ENCODE measurements at regions not wholly inside any gene's neighbourhood (a gene's known extent, or its start where the extent isn't known, plus 50 kb on each side); places are given as distances from the start of the nearest gene placed in this dataset.
"Not testable (repeated sequence)": the region's sequence is repeated elsewhere in the genome, so short reads cannot be mapped to it uniquely, and the experiment has no call there.

DNA sequence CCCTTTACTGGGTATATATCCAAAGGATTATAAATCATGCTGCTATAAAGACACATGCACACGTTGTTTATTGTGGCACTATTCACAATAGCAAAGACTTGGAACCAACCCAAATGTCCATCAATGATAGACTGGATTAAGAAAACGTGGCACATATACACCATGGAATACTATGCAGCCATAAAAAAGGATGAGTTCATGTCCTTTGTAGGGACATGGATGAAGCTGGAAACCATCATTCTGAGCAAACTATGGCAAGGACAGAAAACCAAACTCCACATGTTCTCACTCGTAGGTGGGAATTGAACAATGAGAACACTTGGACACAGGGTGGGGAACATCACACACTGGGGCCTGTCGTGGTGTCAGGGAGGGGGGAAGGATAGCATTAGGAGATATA lies 59.2 kb downstream of the CXorf49B start:
- H3K36me3 ChIP-seq (ENCODE audit: control insufficient read depth in 4 of 4, insufficient read depth in 4 of 4, low read length in 4 of 4): not testable (repeated sequence)
- WGBS, 2 donors: 69 to 83% methylated on average over 3 of the region's 4 CpGs

GRCh38 chrX:71823391-71824057 lies 60.4 kb downstream of the CXorf49B start:
- DNase-seq (no peak), ATAC-seq (ENCODE audit: insufficient read depth, low FRiP score) (no peak)
- Histone ChIP-seq H3K4me1 (ENCODE audit: control insufficient read depth in 5 of 5, insufficient read depth in 5 of 5, low read length in 5 of 5) (no peaks in the 10 kb centered on the region), H3K36me3 (ENCODE audit: control insufficient read depth in 4 of 4, insufficient read depth in 4 of 4, low read length in 4 of 4) (no peaks in the 10 kb centered on the region), H3K9me3 (ENCODE audit: control insufficient read depth in 4 of 4, insufficient read depth in 3 of 4, low read length in 3 of 4) (peaks cover 0 to 4% (median 0%) of the 10 kb centered on the region in 4 donors), H3K27me3 (ENCODE audit: control insufficient read depth in 3 of 3, insufficient read depth in 3 of 3, low read length in 2 of 3) (no peaks in the 10 kb centered on the region), H3K4me3 (no peak overlapping the region), H3K27ac (ENCODE audit: low read depth in 1 of 2, low read length in 1 of 2) (no peak overlapping the region), H3K9ac (ENCODE audit: insufficient read depth in 1 of 2, low read length in 2 of 2) (no peak overlapping the region)
- 77 to 82% methylated on average over 9 to 12 of the region's 12 CpGs for WGBS, 2 donors
- TF ChIP-seq, protein P1, sequence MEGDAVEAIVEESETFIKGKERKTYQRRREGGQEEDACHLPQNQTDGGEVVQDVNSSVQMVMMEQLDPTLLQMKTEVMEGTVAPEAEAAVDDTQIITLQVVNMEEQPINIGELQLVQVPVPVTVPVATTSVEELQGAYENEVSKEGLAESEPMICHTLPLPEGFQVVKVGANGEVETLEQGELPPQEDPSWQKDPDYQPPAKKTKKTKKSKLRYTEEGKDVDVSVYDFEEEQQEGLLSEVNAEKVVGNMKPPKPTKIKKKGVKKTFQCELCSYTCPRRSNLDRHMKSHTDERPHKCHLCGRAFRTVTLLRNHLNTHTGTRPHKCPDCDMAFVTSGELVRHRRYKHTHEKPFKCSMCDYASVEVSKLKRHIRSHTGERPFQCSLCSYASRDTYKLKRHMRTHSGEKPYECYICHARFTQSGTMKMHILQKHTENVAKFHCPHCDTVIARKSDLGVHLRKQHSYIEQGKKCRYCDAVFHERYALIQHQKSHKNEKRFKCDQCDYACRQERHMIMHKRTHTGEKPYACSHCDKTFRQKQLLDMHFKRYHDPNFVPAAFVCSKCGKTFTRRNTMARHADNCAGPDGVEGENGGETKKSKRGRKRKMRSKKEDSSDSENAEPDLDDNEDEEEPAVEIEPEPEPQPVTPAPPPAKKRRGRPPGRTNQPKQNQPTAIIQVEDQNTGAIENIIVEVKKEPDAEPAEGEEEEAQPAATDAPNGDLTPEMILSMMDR (IDR thresholded peaks at IDR 0.05; ENCODE audit: control extremely low read depth, extremely low read depth): no peak

More for the DNA sequence above, 59.2 kb downstream of the CXorf49B start:
- H3K9ac ChIP-seq (ENCODE audit: insufficient read depth in 1 of 2, low read length in 2 of 2); H3K4me3 ChIP-seq; H3K9me3 ChIP-seq (ENCODE audit: control insufficient read depth in 4 of 4, insufficient read depth in 3 of 4, low read length in 3 of 4); H3K4me1 ChIP-seq (ENCODE audit: control insufficient read depth in 5 of 5, insufficient read depth in 5 of 5, low read length in 5 of 5); H3K27me3 ChIP-seq (ENCODE audit: control insufficient read depth in 3 of 3, insufficient read depth in 3 of 3, low read length in 2 of 3); H3K27ac ChIP-seq (ENCODE audit: low read depth in 1 of 2, low read length in 1 of 2); DNase-seq; ATAC-seq (ENCODE audit: insufficient read depth, low FRiP score): not testable (repeated sequence)

DNA sequence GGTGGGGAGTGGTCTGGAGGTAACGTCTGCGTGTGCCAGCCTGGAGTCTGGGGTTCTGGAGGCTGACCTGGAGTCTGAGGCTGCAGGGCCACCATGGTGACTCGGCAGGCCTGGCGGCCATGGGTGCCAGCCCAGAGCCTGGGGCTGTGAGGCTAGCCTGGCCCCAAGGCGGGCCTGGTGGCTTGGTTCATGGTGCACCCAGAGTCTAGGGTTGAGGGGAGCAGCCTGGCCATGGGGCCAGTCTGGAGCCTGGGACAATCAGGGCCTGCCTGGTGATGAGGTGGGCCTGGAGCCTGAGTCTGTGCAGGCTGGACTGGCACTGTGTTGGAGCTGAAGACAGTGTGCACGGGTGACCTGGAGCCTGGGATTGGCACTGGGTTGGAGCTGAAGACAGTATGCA lies 64.9 kb downstream of the CXorf49B start:
- Histone ChIP-seq H3K9me3 (ENCODE audit: control insufficient read depth in 4 of 4, insufficient read depth in 3 of 4, low read length in 3 of 4) (peaks cover 0 to 4% (median 1%) of the 10 kb centered on the region in 4 donors), H3K4me1 (ENCODE audit: control insufficient read depth in 5 of 5, insufficient read depth in 5 of 5, low read length in 5 of 5) (no peaks in the 10 kb centered on the region), H3K36me3 (ENCODE audit: control insufficient read depth in 4 of 4, insufficient read depth in 4 of 4, low read length in 4 of 4) (no peaks in the 10 kb centered on the region), H3K9ac (ENCODE audit: insufficient read depth in 1 of 2, low read length in 2 of 2) (no peak overlapping the region), H3K4me3 (no peak overlapping the region), H3K27me3 (ENCODE audit: control insufficient read depth in 3 of 3, insufficient read depth in 3 of 3, low read length in 2 of 3) (no peaks in the 10 kb centered on the region), H3K27ac (ENCODE audit: low read depth in 1 of 2, low read length in 1 of 2) (no peak overlapping the region)
- ATAC-seq (ENCODE audit: insufficient read depth, low FRiP score): no peak
- no peak for DNase-seq
- 84 to 94% methylated on average over 4 to 6 of the region's 6 CpGs for WGBS, 2 donors
- TF ChIP-seq, protein P1 (IDR thresholded peaks at IDR 0.05; ENCODE audit: control extremely low read depth, extremely low read depth): no peak

DNA sequence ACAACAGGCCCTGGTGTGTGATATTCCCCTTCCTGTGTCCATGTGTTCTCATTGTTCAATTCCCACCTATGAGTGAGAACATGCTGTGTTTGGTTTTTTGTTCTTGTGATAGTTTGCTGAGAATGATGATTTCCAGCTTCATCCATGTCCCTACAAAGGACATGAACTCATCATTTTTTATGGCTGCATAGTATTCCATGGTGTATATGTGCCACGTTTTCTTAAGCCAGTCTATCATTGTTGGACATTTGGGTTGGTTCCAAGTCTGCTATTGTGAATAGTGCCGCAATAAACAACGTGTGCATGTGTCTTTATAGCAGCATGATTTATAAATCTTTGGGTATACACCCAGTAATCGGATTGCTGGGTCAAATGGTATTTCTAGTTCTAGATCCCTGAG lies 72.6 kb upstream of the NHSL2 start:
- not testable (repeated sequence) for H3K4me1 ChIP-seq (ENCODE audit: control insufficient read depth in 5 of 5, insufficient read depth in 5 of 5, low read length in 5 of 5); H3K4me3 ChIP-seq
- 58 to 78% methylated on average over 4 of the region's 4 CpGs for WGBS, 2 donors

More for the DNA sequence above, 72.6 kb upstream of the NHSL2 start:
- not testable (repeated sequence) for H3K9ac ChIP-seq (ENCODE audit: insufficient read depth in 1 of 2, low read length in 2 of 2); ATAC-seq (ENCODE audit: insufficient read depth, low FRiP score); DNase-seq; H3K27ac ChIP-seq (ENCODE audit: low read depth in 1 of 2, low read length in 1 of 2); H3K27me3 ChIP-seq (ENCODE audit: control insufficient read depth in 3 of 3, insufficient read depth in 3 of 3, low read length in 2 of 3); H3K36me3 ChIP-seq (ENCODE audit: control insufficient read depth in 4 of 4, insufficient read depth in 4 of 4, low read length in 4 of 4); H3K9me3 ChIP-seq (ENCODE audit: control insufficient read depth in 4 of 4, insufficient read depth in 3 of 4, low read length in 3 of 4)

Measured in lung (tissue), 11 donors.